HUES64 (cell line): ENCODE measurements at regions not wholly inside any gene's neighbourhood (a gene's known extent, or its start where the extent isn't known, plus 50 kb on each side); places are given as distances from the start of the nearest gene placed in this dataset.
A peak's percentile ranks its signal among the peaks of the same experiment; 100 is the strongest.

Source experiments
- H3K27ac ChIP-seq: 2 replicates; pipeline ENCODE4 v1.7.0; 2013; ENCODE audit warnings: low read depth, low read length, inconsistent platforms
- H3K27me3 ChIP-seq: 2 replicates; pipeline ENCODE4 v1.6.1; 2013; ENCODE audit warnings: mild to moderate bottlenecking, low read length; ENCODE audit not compliant: insufficient read depth
- H3K36me3 ChIP-seq: 2 replicates; pipeline ENCODE4 v1.6.1; 2013; ENCODE audit warnings: mild to moderate bottlenecking, low read length; ENCODE audit not compliant: insufficient read depth
- H3K4me1 ChIP-seq: 2 replicates; pipeline ENCODE4 v1.6.1; 2013; ENCODE audit warnings: mild to moderate bottlenecking, low read length, moderate library complexity; ENCODE audit not compliant: insufficient read depth
- H3K4me3 ChIP-seq: 2 replicates; pipeline ENCODE4 v1.5.1; 2013; ENCODE audit warnings: mild to moderate bottlenecking, low read length, moderate library complexity
- H3K9ac ChIP-seq: 2 replicates; pipeline ENCODE4 v1.6.1; 2013; ENCODE audit warnings: mild to moderate bottlenecking, low read depth, low read length
- H3K9me3 ChIP-seq: 2 replicates; pipeline ENCODE4 v1.6.1; 2013; ENCODE audit warnings: low read depth, low read length; ENCODE audit not compliant: insufficient read depth
- WGBS: fragments of 150-250, 120-280 bp; methylation state at CpG from one replicate; pipeline ENCODE4 v1.1.7; 2013; ENCODE audit warnings: missing lambda C conversion rate; 5-methylcytosine and 5-hydroxymethylcytosine counted together

DNA sequence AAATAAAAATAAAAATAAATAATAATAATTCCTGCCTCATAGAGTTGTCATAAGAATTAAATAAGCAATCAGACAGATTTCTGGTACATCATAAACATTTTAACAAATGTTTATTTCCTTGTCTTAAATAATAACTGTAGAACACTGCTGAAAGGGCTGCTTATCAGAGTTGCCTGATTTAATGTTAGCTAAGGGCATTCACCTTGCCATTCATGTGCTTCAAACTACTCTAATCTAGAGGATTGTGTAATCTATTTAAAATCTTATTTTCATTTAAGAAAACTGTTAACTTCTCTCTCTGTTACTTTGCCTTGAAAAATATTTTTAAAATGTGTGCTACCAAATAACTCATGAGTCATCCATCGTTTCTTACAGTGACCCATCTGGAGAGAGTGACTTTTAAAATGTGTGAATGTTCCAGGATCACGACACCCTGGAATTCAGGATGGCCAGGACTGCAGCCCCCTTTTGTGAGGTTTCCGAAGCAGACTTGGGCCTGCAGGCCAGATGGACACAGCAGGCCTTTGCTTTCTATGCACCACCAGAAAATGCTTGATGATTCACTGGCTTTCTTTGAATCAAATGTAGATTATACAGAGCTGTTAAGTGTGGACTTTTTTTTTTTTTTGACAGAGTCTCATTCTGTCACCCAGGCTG is 109.1 kb upstream of the TNS3 start:
- no peak overlapping the region for H3K4me3 ChIP-seq
- no peaks in the 10 kb centered on the region for H3K4me1 ChIP-seq
- 52% methylated on average over 3 of the region's 3 CpGs for WGBS
- no peak overlapping the region for H3K9ac ChIP-seq
- no peaks in the 10 kb centered on the region for H3K27me3 ChIP-seq
- H3K36me3 ChIP-seq, result no peaks in the 10 kb centered on the region
- no peak overlapping the region for H3K27ac ChIP-seq
- no peaks in the 10 kb centered on the region for H3K9me3 ChIP-seq

DNA sequence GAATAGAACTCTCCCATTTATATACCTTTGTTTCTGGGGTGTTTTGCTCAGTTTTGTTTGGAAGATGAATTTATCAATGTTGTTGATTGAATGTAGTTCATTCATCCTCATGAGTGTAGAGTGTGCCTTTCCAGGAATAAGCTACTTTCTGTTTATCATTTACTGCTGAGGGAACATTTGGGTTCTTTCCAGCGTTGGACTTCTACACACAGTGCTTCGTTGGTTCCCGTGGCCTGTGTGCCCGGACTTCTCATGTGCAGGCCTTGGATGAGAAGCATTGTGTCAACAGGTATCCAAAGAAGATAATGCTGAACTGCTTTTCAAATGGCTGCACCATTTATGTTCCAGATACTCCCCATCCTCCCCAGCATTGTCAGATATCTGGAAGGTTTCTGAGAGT is 107.6 kb upstream of the TNS3 start:
- no peaks in the 10 kb centered on the region for H3K4me1 ChIP-seq
- H3K4me3 ChIP-seq, result no peak overlapping the region
- no peaks in the 10 kb centered on the region for H3K27me3 ChIP-seq
- no peaks in the 10 kb centered on the region for H3K36me3 ChIP-seq
- no peak overlapping the region for H3K9ac ChIP-seq
- WGBS, result 81% methylated on average over 4 of the region's 4 CpGs
- no peaks in the 10 kb centered on the region for H3K9me3 ChIP-seq
- no peak overlapping the region for H3K27ac ChIP-seq

DNA sequence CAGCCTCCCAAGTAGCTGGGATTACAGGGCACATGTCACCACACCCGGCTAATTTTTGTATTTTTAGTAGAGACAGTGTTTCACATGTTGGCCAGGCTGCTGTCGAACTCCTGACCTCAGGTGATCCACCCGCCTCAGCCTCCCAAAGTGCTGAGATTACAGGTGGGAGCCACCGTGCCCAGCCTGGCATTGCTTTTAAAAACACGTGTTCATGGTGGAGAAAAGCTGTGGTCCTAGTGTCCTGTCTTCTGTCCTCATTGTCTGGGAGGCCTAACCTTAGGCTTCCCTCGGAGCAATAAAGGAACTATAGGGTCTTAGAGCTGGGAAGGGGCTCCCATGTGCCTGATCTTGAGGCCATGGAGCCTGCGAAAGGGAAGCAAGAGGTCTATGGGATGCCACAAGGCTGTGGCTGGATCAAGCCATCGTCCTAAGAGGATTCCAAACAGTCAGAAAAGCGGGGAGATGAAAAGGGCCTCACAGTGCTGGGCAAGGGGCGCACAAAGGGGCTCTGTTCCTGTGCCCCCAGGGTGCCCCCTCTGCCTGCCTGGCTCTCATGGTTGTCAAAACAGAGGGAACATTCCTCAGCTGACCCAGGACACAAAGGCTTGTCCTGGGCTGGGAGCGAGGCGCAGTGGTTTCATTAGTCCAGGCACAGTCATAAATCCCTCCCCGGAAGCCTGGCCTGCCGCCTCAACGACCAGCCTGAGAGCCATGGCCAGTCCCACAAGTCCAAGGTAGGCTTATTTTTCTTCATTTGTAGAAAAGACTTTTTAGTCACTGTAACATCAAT is 106.6 kb upstream of the TNS3 start:
- Histone ChIP-seq H3K27me3 (no peaks in the 10 kb centered on the region), H3K9ac (no peak overlapping the region), H3K4me3 (no peak overlapping the region), H3K27ac (0 out of 2 replicates have a peak overlapping the region, but pooled peaks have one; percentile 3), H3K36me3 (no peaks in the 10 kb centered on the region), H3K4me1 (peaks cover 3% of the 10 kb centered on the region; the same call in 1 of the 2 replicates), H3K9me3 (no peaks in the 10 kb centered on the region)
- WGBS, result 83% methylated on average over 15 of the region's 15 CpGs

DNA sequence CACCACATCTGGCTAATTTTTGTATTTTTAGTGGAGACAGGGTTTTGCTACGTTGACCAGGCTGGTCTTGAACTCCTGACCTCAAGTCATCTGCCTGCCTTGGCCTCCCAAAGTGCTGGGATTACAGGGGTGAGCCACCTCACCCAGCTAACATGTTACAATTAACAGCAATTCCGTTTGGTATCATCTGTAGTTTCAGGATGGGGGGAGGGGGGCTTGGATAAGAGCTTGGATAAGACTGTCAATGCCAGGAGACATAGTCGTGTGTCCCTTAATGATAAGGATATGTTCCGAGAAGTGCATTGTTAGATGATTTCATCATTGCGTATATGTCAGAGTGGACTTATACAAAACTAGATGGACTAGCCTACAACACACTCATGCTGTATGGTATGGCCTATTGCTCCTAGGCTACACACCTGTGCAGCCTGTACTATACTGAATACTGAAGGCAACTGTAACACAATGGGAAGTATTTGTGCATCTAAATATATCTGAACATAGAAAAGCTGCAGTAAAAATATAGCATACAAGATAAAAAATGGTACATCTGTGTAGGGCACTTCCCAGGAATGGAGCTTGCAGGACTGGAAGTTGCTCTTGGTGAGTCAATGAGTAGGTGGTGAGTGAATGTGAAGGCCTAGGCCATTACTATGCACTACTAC is 103.9 kb upstream of the TNS3 start:
- WGBS, result 92% methylated on average over 5 of the region's 5 CpGs
- Histone ChIP-seq H3K9ac (no peak overlapping the region), H3K4me1 (peaks cover 13% of the 10 kb centered on the region), H3K36me3 (no peaks in the 10 kb centered on the region), H3K9me3 (no peaks in the 10 kb centered on the region), H3K27ac (no peak overlapping the region), H3K27me3 (no peaks in the 10 kb centered on the region), H3K4me3 (no peak overlapping the region)

DNA sequence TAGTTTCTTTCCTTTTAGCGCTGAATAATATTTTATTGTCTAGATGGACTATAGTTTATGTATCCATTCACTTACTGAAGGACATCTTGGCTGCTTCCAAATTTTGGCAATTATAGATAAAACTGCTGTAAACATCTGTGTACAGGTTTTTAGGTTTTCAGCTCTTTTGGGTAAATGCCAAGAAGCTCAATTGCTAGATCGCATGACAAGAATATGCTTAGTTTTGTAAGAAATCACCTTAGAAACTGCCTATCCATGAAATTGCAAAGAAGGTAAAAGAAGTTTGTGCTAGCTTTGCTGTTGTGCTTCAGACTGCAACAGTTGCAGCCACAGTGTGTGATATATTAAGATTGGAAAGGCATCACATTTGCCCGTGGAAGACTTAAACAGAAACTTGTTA is 103.2 kb upstream of the TNS3 start:
- Histone ChIP-seq H3K9ac (no peak overlapping the region), H3K36me3 (no peaks in the 10 kb centered on the region), H3K27me3 (no peaks in the 10 kb centered on the region), H3K27ac (no peak overlapping the region), H3K4me1 (peaks cover 15% of the 10 kb centered on the region), H3K4me3 (no peak overlapping the region), H3K9me3 (no peaks in the 10 kb centered on the region)
- 95% methylated on average over 2 of the region's 3 CpGs for WGBS

DNA sequence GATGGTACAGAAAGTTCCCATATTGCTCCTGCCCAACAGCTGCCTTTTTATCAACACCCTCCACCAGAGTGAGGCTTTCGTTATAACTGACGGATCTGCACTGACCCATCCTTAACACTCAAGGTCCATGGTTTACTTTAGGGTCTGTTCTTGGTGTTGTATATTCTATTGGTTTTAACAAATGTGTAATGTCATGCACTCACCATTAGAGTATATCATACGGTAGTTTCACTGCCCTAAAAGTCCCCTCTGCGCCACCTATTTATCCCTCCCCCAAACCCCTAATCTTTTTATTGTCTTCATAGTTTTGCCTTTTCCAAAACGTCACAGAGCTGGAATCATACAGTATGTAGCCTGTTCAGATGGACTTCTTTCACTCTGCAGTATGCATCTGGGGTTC is 102.8 kb upstream of the TNS3 start:
- H3K27ac ChIP-seq, result no peak overlapping the region
- WGBS, result 96% methylated on average over 5 of the region's 5 CpGs
- no peaks in the 10 kb centered on the region for H3K36me3 ChIP-seq
- H3K9ac ChIP-seq, result no peak overlapping the region
- peaks cover 18% of the 10 kb centered on the region for H3K4me1 ChIP-seq
- no peaks in the 10 kb centered on the region for H3K9me3 ChIP-seq
- no peak overlapping the region for H3K4me3 ChIP-seq
- no peaks in the 10 kb centered on the region for H3K27me3 ChIP-seq

DNA sequence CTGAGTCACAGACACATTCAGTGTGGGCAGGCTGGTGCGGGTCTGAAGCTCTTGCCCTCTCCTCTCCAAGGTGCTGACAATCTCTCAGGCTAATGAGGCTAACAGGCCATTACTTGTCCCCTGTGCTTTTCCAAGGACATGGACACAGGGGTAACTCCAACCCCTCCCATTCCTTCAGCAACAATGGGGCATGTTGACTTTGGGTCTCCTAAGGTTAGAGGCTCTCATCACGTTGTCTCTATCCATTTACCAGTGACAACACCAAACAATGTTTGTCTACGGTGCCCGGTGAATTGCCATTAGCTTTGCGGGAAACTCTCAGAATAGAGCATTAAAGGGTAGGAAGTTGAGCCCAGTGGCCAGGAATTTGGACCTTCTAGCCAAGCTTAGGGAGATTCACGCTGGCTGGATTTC is 101.6 kb upstream of the TNS3 start:
- H3K27me3 ChIP-seq, result no peaks in the 10 kb centered on the region
- H3K4me3 ChIP-seq, result no peak overlapping the region
- H3K9ac ChIP-seq, result no peak overlapping the region
- H3K27ac ChIP-seq, result no peak overlapping the region
- WGBS, result 74% methylated on average over 6 of the region's 6 CpGs
- H3K4me1 ChIP-seq, result peaks cover 28% of the 10 kb centered on the region
- no peaks in the 10 kb centered on the region for H3K36me3 ChIP-seq
- no peaks in the 10 kb centered on the region for H3K9me3 ChIP-seq

DNA sequence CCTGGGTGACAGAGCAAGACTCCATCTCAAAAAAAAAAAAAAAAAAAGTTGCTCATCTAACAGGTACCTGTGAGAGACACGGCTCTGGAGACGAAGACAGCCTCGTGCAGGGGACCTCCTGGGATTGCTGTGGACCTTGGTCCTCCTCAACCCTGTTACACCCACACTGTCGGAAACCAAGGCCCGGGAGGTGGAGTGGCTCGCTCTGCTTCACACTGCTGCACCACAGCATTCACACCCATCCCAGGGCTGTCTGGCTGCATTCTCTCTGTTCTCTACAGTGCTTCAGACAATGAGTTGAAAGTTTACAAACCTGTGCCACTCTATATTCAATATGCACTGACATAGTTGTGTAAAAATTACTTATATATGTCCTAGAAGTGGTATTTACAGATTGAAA is 101.0 kb upstream of the TNS3 start:
- no peak overlapping the region for H3K9ac ChIP-seq
- H3K4me1 ChIP-seq, result peaks cover 34% of the 10 kb centered on the region
- no peak overlapping the region for H3K27ac ChIP-seq
- H3K4me3 ChIP-seq, result no peak overlapping the region
- H3K36me3 ChIP-seq, result no peaks in the 10 kb centered on the region
- 81% methylated on average over 6 of the region's 6 CpGs for WGBS
- H3K9me3 ChIP-seq, result no peaks in the 10 kb centered on the region
- no peaks in the 10 kb centered on the region for H3K27me3 ChIP-seq

DNA sequence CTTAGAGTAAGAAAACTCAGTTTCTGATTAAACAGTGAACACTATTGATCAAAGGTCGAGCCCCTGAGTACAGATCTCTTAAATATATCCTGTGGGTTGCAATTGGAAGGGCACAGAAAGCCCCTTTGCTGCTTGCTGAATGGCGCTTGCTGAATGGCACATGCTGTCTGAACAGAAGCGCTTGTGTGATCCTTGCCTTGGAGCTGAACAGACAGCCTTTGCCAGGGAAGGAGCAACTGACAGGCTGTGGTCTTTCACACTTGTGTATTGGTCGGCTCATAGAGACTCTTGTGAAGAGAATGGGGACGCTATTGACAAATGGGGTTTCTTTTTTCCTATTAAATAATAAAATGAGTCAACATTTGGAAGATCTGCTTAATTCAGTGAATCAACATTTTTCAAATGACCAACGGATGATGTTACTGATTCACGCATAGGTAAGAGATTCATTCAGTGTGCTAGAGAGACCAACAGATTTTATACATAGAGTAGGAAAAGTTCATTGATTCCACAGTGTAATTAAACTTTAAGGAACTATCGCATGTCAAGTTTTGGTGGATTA is 99.4 kb upstream of the TNS3 start:
- peak overlapping the region; percentile 57; the same call in 1 of the 2 replicates for H3K27ac ChIP-seq
- H3K9ac ChIP-seq, result no peak overlapping the region
- H3K27me3 ChIP-seq, result no peaks in the 10 kb centered on the region
- H3K4me1 ChIP-seq, result peaks cover 37% of the 10 kb centered on the region
- WGBS, result 76% methylated on average over 8 of the region's 8 CpGs
- H3K36me3 ChIP-seq, result no peaks in the 10 kb centered on the region
- H3K4me3 ChIP-seq, result no peak overlapping the region
- 0 out of 2 replicates have a peak, but pooled peaks cover 7% of the 10 kb centered on the region for H3K9me3 ChIP-seq

DNA sequence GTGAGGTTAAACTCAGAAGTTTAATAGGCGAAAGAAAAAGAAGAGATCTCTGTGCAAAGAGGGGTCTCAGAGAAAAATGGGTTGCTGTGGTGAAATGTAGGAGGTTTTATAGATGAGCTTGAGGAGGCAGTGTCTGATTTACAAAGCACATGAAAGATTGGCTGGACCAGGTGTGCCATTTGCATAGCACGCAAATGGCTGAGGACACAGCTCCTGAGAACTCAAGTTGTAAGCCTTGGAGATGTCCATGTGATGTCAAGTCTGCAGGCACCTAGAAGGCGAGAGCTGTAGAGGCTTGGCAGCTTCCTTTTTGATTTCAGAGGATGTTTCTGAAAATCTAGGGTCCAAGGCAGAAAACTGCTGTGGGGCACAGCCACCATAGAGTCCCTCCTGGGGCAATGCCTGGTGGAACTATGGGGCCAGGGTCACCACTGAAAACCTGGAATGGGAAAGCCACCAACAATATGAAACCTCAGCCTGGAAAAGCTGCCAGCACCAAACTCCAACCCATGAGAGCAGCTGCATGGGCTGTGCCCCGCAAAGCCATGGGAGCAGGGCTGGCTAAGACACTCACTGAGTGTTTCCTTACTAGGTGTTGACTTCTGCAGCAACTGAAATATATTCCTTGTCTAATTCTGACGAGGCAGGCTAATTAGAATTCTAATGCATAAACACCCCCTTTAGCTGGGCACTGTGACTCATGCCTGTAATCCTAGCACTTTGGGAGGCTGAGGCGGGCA is 96.9 kb upstream of the TNS3 start:
- WGBS, result 90% methylated on average over 6 of the region's 6 CpGs
- H3K27ac ChIP-seq, result no peak overlapping the region

More for the DNA sequence above, 96.9 kb upstream of the TNS3 start:
- Histone ChIP-seq H3K4me3 (no peak overlapping the region), H3K27me3 (no peaks in the 10 kb centered on the region), H3K36me3 (no peaks in the 10 kb centered on the region), H3K9me3 (0 out of 2 replicates have a peak, but pooled peaks cover 7% of the 10 kb centered on the region), H3K4me1 (peaks cover 37% of the 10 kb centered on the region), H3K9ac (no peak overlapping the region)
